WTC11 (cell line): ENCODE measurements at regions not wholly inside any gene's neighbourhood (a gene's known extent, or its start where the extent isn't known, plus 50 kb on each side); places are given as distances from the start of the nearest gene placed in this dataset.

ENCODE experiments used
- ATAC-seq: fragments of 200-7000 bp; cut with Tn5 transposase; 2 replicates; pipeline ENCODE4 v1.10.0; 2021; ENCODE audit warnings: mild to moderate bottlenecking, moderate library complexity
- CTCF ChIA-PET: fragments of 300-600 bp; sonication (Branson Sonifier 250); formaldehyde crosslinking; loops from one replicate; lab custom pipeline; 2021; ENCODE audit warnings: antibody characterized with exemption; lab: Charles Lee
- POLR2A ChIA-PET: fragments of 350-600 bp; sonication (Branson Sonifier 250); formaldehyde crosslinking; loops from one replicate; lab custom pipeline; 2021; ENCODE audit warnings: antibody characterized with exemption; lab: Charles Lee
- DNase-seq: peaks from one replicate; pipeline ENCODE4 v3.0.0; 2021; ENCODE audit warnings: low spot score
- H3K27ac Mint-ChIP-seq: 2 replicates; pipeline ENCODE4 v1.8.0; 2021; ENCODE audit warnings: mixed read lengths
- H3K27me3 Mint-ChIP-seq: 2 replicates; pipeline ENCODE4 v1.8.0; 2021; ENCODE audit warnings: low read depth, mild to moderate bottlenecking, moderate library complexity, mixed read lengths
- H3K36me3 Mint-ChIP-seq: 2 replicates; pipeline ENCODE4 v1.8.0; 2021; ENCODE audit warnings: mixed read lengths
- H3K4me1 Mint-ChIP-seq: 2 replicates; pipeline ENCODE4 v1.8.0; 2022; ENCODE audit warnings: mixed read lengths
- H3K4me3 Mint-ChIP-seq: 2 replicates; pipeline ENCODE4 v1.8.0; 2021; ENCODE audit warnings: mild to moderate bottlenecking, moderate library complexity, mixed read lengths
- H3K9me3 Mint-ChIP-seq: 2 replicates; pipeline ENCODE4 v1.8.0; 2021; ENCODE audit warnings: mixed read lengths
- ATF1 ChIP-seq: sonication (generic); formaldehyde crosslinking; IDR thresholded peaks from 2 replicates; pipeline ENCODE4 v1.8.1; 2023; ENCODE audit warnings: mild to moderate bottlenecking, moderate library complexity, missing genetic modification reagents
- CBFB ChIP-seq: sonication (generic); formaldehyde crosslinking; IDR thresholded peaks from 2 replicates; pipeline ENCODE4 v1.8.1; 2022; ENCODE audit warnings: mild to moderate bottlenecking, low read depth, missing genetic modification reagents
- CDX4 ChIP-seq: fragments of 250-450 bp; sonication (Bioruptor Pico); IDR thresholded peaks from 2 replicates; pipeline ENCODE4 v1.9.0; 2021; ENCODE audit warnings: moderate library complexity, mild to moderate bottlenecking, inconsistent platforms, borderline replicate concordance
- EMX1 ChIP-seq: fragments of 250-450 bp; sonication (Bioruptor Pico); IDR thresholded peaks from 2 replicates; pipeline ENCODE4 v1.8.0; 2021; ENCODE audit warnings: mild to moderate bottlenecking
- ERG ChIP-seq: fragments of 250-450 bp; sonication (Bioruptor Pico); IDR thresholded peaks from 2 replicates; pipeline ENCODE4 v1.8.0; 2021; ENCODE audit warnings: mild to moderate bottlenecking
- ESRRA ChIP-seq: sonication (generic); formaldehyde crosslinking; IDR thresholded peaks from 2 replicates; pipeline ENCODE4 v1.8.1; 2022; ENCODE audit warnings: mild to moderate bottlenecking, missing genetic modification reagents, borderline replicate concordance
- HMGA2 ChIP-seq: fragments of 250-450 bp; sonication (Bioruptor Pico); IDR thresholded peaks from 2 replicates; pipeline ENCODE4 v1.4.0; 2021; ENCODE audit warnings: mild to moderate bottlenecking, moderate library complexity
- HMGXB4 ChIP-seq: sonication (generic); formaldehyde crosslinking; IDR thresholded peaks from 2 replicates; pipeline ENCODE4 v1.8.1; 2023; ENCODE audit warnings: mild to moderate bottlenecking, moderate library complexity, missing genetic modification reagents
- IRF1 ChIP-seq: sonication (generic); formaldehyde crosslinking; IDR thresholded peaks from 2 replicates; pipeline ENCODE4 v1.8.0; 2023; ENCODE audit warnings: missing genetic modification reagents
- JAZF1 ChIP-seq: fragments of 250-450 bp; sonication (Bioruptor Pico); IDR thresholded peaks from 2 replicates; pipeline ENCODE4 v1.9.0; 2021; ENCODE audit warnings: moderate library complexity, mild to moderate bottlenecking, inconsistent platforms
- JUN ChIP-seq: sonication (generic); formaldehyde crosslinking; IDR thresholded peaks from 2 replicates; pipeline ENCODE4 v1.8.0; 2023; ENCODE audit warnings: mild to moderate bottlenecking, missing genetic modification reagents
- NR1H2 ChIP-seq: sonication (generic); formaldehyde crosslinking; IDR thresholded peaks from 2 replicates; pipeline ENCODE4 v1.9.0; 2021; ENCODE audit warnings: mild to moderate bottlenecking, moderate library complexity, missing genetic modification reagents
- PRRX2 ChIP-seq: fragments of 250-450 bp; sonication (Bioruptor Pico); IDR thresholded peaks from 2 replicates; pipeline ENCODE4 v1.8.0; 2021; ENCODE audit warnings: mild to moderate bottlenecking
- RORB ChIP-seq: fragments of 250-450 bp; sonication (Bioruptor Pico); IDR thresholded peaks from 2 replicates; pipeline ENCODE4 v1.9.0; 2021; ENCODE audit warnings: mild to moderate bottlenecking
- TCF7 ChIP-seq: sonication (generic); formaldehyde crosslinking; IDR thresholded peaks from 2 replicates; pipeline ENCODE4 v1.8.0; 2022; ENCODE audit warnings: mild to moderate bottlenecking, low read depth, missing genetic modification reagents, moderate library complexity
- USF1 ChIP-seq: sonication (generic); formaldehyde crosslinking; IDR thresholded peaks from 2 replicates; pipeline ENCODE4 v1.8.0; 2022; ENCODE audit warnings: mild to moderate bottlenecking, missing genetic modification reagents
- ZNF416 ChIP-seq: fragments of 250-450 bp; sonication (Bioruptor Pico); IDR thresholded peaks from 2 replicates; pipeline ENCODE4 v1.9.0; 2021; ENCODE audit warnings: mild to moderate bottlenecking, inconsistent platforms
- ZNF425 ChIP-seq: fragments of 250-450 bp; sonication (Bioruptor Pico); conservative IDR thresholded peaks from 2 replicates; pipeline ENCODE4 v1.9.0; 2021; ENCODE audit warnings: mild to moderate bottlenecking
- ZSCAN18 ChIP-seq: fragments of 250-450 bp; sonication (Bioruptor Pico); IDR thresholded peaks from 2 replicates; pipeline ENCODE4 v2.1.2; 2022; ENCODE audit warnings: mild to moderate bottlenecking, moderate library complexity

GRCh38 chr1:234994436-234995295 lies 134.0 kb downstream of the TOMM20 start (continued):
- TF ChIP-seq ZNF425 (CRISPR knock-in tag): no peak
- no peak for TF ChIP-seq EMX1
- no peak for TF ChIP-seq ESRRA (CRISPR knock-in tag)

GRCh38 chr1:234992065-234992464 lies 136.6 kb downstream of the TOMM20 start:
- H3K27me3 Mint-ChIP-seq: no peaks in the 10 kb centered on the region
- ChIA-PET POLR2A (no interaction called here), CTCF (no interaction called here)
- peaks cover 11% of the 10 kb centered on the region for H3K4me1 Mint-ChIP-seq
- ATAC-seq (no peak), DNase-seq (no peak)
- H3K9me3 Mint-ChIP-seq: peaks cover 4% of the 10 kb centered on the region; the same call in 1 of the 2 replicates
- TF ChIP-seq TCF7 (CRISPR knock-in tag) (no peak), EMX1 (no peak), ERG (CRISPR knock-in tag) (no peak), IRF1 (CRISPR knock-in tag) (no peak), NR1H2 (CRISPR knock-in tag) (no peak), ATF1 (CRISPR knock-in tag) (no peak)
- no peaks in the 10 kb centered on the region for H3K36me3 Mint-ChIP-seq
- H3K4me3 Mint-ChIP-seq: no peak overlapping the region
- no peak overlapping the region for H3K27ac Mint-ChIP-seq

- DNase-seq (no peak), ATAC-seq (no peak)
- TF ChIP-seq PRRX2 (CRISPR knock-in tag) (no peak), JAZF1 (CRISPR knock-in tag) (no peak), ATF1 (CRISPR knock-in tag) (no peak), CBFB (CRISPR knock-in tag) (no peak)
- no peak overlapping the region for H3K4me3 Mint-ChIP-seq
- H3K27me3 Mint-ChIP-seq: no peaks in the 10 kb centered on the region
- peaks cover 4% of the 10 kb centered on the region; the same call in 1 of the 2 replicates for H3K9me3 Mint-ChIP-seq
- H3K36me3 Mint-ChIP-seq: no peaks in the 10 kb centered on the region
- peaks cover 19% of the 10 kb centered on the region for H3K4me1 Mint-ChIP-seq
- CTCF ChIA-PET: interaction anchor here (1.1 kb wide), 1 partner anchor 28 kb away, joined by 4 read pairs; no protein-coding TSS in a partner anchor
- no peak overlapping the region for H3K27ac Mint-ChIP-seq
- POLR2A ChIA-PET: no interaction called here
These were observed 137.5 kb downstream of the TOMM20 start for GRCh38 chr1:234990874-234991801.

- CTCF ChIA-PET: interaction anchor here (0.6 kb wide), 1 partner anchor 230 kb away, joined by 3 read pairs; no protein-coding TSS in a partner anchor
- Mint-ChIP-seq H3K27ac (no peak overlapping the region), H3K9me3 (peaks cover 4% of the 10 kb centered on the region; the same call in 1 of the 2 replicates)
- no peak for TF ChIP-seq CDX4 (CRISPR knock-in tag)
- TF ChIP-seq RORB (CRISPR knock-in tag): no peak
- TF ChIP-seq ZNF416 (CRISPR knock-in tag): no peak
- TF ChIP-seq HMGA2 (CRISPR knock-in tag): no peak
- TF ChIP-seq USF1: no peak
- no peak for TF ChIP-seq PRRX2 (CRISPR knock-in tag)
- no peak for TF ChIP-seq HMGXB4 (CRISPR knock-in tag)
- TF ChIP-seq ZSCAN18 (CRISPR knock-in tag): no peak
- TF ChIP-seq JUN: no peak
These were observed 138.3 kb downstream of the TOMM20 start for GRCh38 chr1:234990328-234990675.

More at GRCh38 chr1:234990328-234990675, 138.3 kb downstream of the TOMM20 start:
- DNase-seq (no peak), ATAC-seq (no peak)
- no peaks in the 10 kb centered on the region for H3K27me3 Mint-ChIP-seq
- H3K4me3 Mint-ChIP-seq: no peak overlapping the region
- POLR2A ChIA-PET: no interaction called here
- no peaks in the 10 kb centered on the region for H3K36me3 Mint-ChIP-seq
- peaks cover 19% of the 10 kb centered on the region for H3K4me1 Mint-ChIP-seq
